K562 (cell line): ENCODE measurements at regions not wholly inside any gene's neighbourhood (a gene's known extent, or its start where the extent isn't known, plus 50 kb on each side); places are given as distances from the start of the nearest gene placed in this dataset.

Experiments used
- CTCF ChIP-seq, 3 experiments: IDR thresholded peaks in 2 of 3; conservative IDR thresholded peaks in 1 of 3; 2 replicates each; pipeline ENCODE4 v1.5.1; 2011 to 2012; ENCODE audit warnings: low read length in 3 of 3, mild to moderate bottlenecking in 3 of 3, control low read depth in 2 of 3, improper control_type of control experiment in 1 of 3, inconsistent platforms in 1 of 3, low read depth in 1 of 3, mixed read lengths in 1 of 3, moderate library complexity in 1 of 3; ENCODE audit not compliant: insufficient read depth in 2 of 3
- EP300 ChIP-seq: IDR thresholded peaks from 2 replicates; pipeline ENCODE4 v1.6.1; 2012; ENCODE audit warnings: low read length, improper control_type of control experiment
- FOXA3 ChIP-seq, 2 experiments: fragments of 450-650 bp in 1 of 2; sonication (generic) in 1 of 2; formaldehyde crosslinking; IDR thresholded peaks in 1 of 2; conservative IDR thresholded peaks in 1 of 2; 2 replicates each; pipeline versions ENCODE4 v1.4.0 to v1.8.0; 2020 to 2022; ENCODE audit warnings: mild to moderate bottlenecking in 2 of 2, missing genetic modification reagents in 1 of 2
- PCBP1 ChIP-seq: fragments of 200-400 bp; formaldehyde crosslinking; IDR thresholded peaks from 2 replicates; pipeline ENCODE4 v1.6.1; 2018; ENCODE audit warnings: mild to moderate bottlenecking, low read depth, low read length; ENCODE audit not compliant: poor library complexity, severe bottlenecking
- POLR2AphosphoS2 ChIP-seq: IDR thresholded peaks from 2 replicates; pipeline ENCODE4 v1.6.1; 2012; ENCODE audit warnings: low read length, improper control_type of control experiment
- ZFX ChIP-seq: sonication (generic); formaldehyde crosslinking; IDR thresholded peaks from 2 replicates; pipeline ENCODE4 v1.8.0; 2022; ENCODE audit warnings: mild to moderate bottlenecking, missing genetic modification reagents, moderate library complexity
- ZNF224 ChIP-seq: sonication (generic); formaldehyde crosslinking; IDR thresholded peaks from 2 replicates; pipeline ENCODE4 v1.8.0; 2022; ENCODE audit warnings: mild to moderate bottlenecking, missing genetic modification reagents
- TF ChIP-seq, protein P1 (sequence below): fragments of 450-650 bp; formaldehyde crosslinking; IDR thresholded peaks from 2 replicates; pipeline ENCODE4 v1.4.0; 2022; ENCODE audit warnings: missing genetic modification characterization

DNA sequence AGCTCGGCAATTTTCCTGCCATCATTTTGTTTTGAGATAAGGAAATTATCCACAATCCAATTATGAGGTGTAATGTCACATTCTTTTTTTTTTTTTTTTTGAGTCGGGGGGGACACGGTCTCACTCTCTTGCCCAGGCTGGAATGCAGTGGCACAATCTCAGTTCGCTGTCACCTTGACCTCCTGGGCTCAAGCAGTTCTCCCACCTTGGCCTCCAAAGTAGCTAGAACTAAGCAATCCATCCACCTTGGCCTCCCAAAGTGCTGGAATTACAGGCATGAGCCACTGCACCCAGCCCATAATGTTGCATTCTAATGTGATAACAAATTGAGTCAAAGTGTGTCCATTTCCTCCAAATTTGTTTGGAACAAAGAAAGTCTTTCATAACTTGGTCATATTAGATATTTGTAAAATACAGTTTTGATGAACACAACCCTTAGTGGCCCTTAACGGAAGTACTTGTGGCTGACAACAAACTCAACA lies 144.1 kb upstream of the AFDN start:
- TF ChIP-seq PCBP1 (no peak), EP300 (no peak), CTCF (IDR thresholded peaks at IDR 0.05 in 2 of 3, conservative IDR thresholded peaks at IDR 0.05 in 1 of 3; ENCODE audit: insufficient read depth in 2 of 3, low read depth in 1 of 3, low read length in 3 of 3) (no peak), ZFX (CRISPR knock-in tag) (no peak), POLR2AphosphoS2 (no peak), FOXA3 (CRISPR knock-in tag; conservative IDR thresholded peaks at IDR 0.05 in 1 of 2, IDR thresholded peaks at IDR 0.05 in 1 of 2) (no peak), ZNF224 (CRISPR knock-in tag) (no peak)
- TF ChIP-seq, protein P1, sequence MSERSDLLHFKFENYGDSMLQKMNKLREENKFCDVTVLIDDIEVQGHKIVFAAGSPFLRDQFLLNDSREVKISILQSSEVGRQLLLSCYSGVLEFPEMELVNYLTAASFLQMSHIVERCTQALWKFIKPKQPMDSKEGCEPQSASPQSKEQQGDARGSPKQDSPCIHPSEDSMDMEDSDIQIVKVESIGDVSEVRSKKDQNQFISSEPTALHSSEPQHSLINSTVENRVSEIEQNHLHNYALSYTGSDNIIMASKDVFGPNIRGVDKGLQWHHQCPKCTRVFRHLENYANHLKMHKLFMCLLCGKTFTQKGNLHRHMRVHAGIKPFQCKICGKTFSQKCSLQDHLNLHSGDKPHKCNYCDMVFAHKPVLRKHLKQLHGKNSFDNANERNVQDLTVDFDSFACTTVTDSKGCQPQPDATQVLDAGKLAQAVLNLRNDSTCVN (CRISPR knock-in tag): no peak
